Esophagus squamous epithelium (tissue), 4 donors: ENCODE measurements at regions not wholly inside any gene's neighbourhood (a gene's known extent, or its start where the extent isn't known, plus 50 kb on each side); places are given as distances from the start of the nearest gene placed in this dataset.

Source experiments
- CTCF ChIP-seq, 6 experiments: fragments of 450-650 bp in 4 of 6; fragments of 200-600 bp in 2 of 6; sonication (generic) in 2 of 6; IDR thresholded peaks; one replicate each; pipeline ENCODE4 v1.5.1; 2016 to 2019; ENCODE audit warnings: antibody characterized with exemption in 6 of 6, mild to moderate bottlenecking in 4 of 6, moderate library complexity in 4 of 6
- POLR2A ChIP-seq, 4 donors: fragments of 450-650 bp; IDR thresholded peaks; one replicate each; pipeline ENCODE4 v1.6.1; 2017; ENCODE audit warnings: antibody characterized with exemption in 4 of 4, mild to moderate bottlenecking in 4 of 4, moderate library complexity in 3 of 4

GRCh38 chr4:106801386-106801785 lies 234.7 kb downstream of the DKK2 start:
- no peak for TF ChIP-seq CTCF (IDR thresholded peaks at IDR 0.05)
- no peak for TF ChIP-seq POLR2A (IDR thresholded peaks at IDR 0.05)
